Panc1 (cell line): ENCODE measurements at regions not wholly inside any gene's neighbourhood (a gene's known extent, or its start where the extent isn't known, plus 50 kb on each side); places are given as distances from the start of the nearest gene placed in this dataset.

Experiments
- ATAC-seq: fragments of 200-7000 bp; cut with Tn5 transposase; 2 replicates; pipeline ENCODE4 v1.9.1; 2020; ENCODE audit warnings: mild to moderate bottlenecking, moderate library complexity
- BruUV-seq: library from RNA; stranded (reverse); fragments of 400-500 nt; replicated peaks from 2 replicates; lab custom pipeline; 2021; lab: Mats Ljungman, UMichigan
- CTCF ChIA-PET: fragments of 300-600 bp; sonication (Branson Sonifier 250); formaldehyde crosslinking; loops from one replicate; lab custom pipeline; 2022; ENCODE audit warnings: antibody characterized with exemption; lab: Charles Lee
- POLR2A ChIA-PET: fragments of 300-600 bp; sonication (Branson Sonifier 250); formaldehyde crosslinking; loops from one replicate; lab custom pipeline; 2022; ENCODE audit warnings: antibody characterized with exemption; lab: Charles Lee
- DNase-seq: peaks from one replicate; pipeline ENCODE4 v3.0.0-alpha.2; 2010; ENCODE audit warnings: low read depth, low spot score
- H3K27ac ChIP-seq: 2 replicates; pipeline ENCODE4 v1.5.1; 2011; ENCODE audit warnings: mild to moderate bottlenecking, low read length, inconsistent platforms
- H3K27me3 ChIP-seq: fragments of 200-500 bp; sonication (Bioruptor generic); 2 replicates; pipeline ENCODE4 v1.6.0; 2014; ENCODE audit warnings: low read length, inconsistent platforms; ENCODE audit not compliant: control insufficient read depth, insufficient read depth
- H3K36me3 ChIP-seq: fragments of 200-500 bp; sonication (Bioruptor generic); 2 replicates; pipeline ENCODE4 v1.5.1; 2014; ENCODE audit warnings: inconsistent platforms, mild to moderate bottlenecking, low read length, moderate library complexity; ENCODE audit not compliant: control insufficient read depth, insufficient read depth
- H3K4me1 ChIP-seq: 2 replicates; pipeline ENCODE4 v1.5.1; 2011; ENCODE audit warnings: inconsistent platforms, mild to moderate bottlenecking, low read length, moderate library complexity; ENCODE audit not compliant: control insufficient read depth, insufficient read depth
- H3K4me3 ChIP-seq, 2 experiments: 2 replicates each; pipeline ENCODE4 v1.5.1; 2011 to 2012; ENCODE audit warnings: low read depth in 2 of 2, low read length in 2 of 2, mild to moderate bottlenecking in 2 of 2, inconsistent platforms in 1 of 2, moderate library complexity in 1 of 2
- H3K9me3 ChIP-seq: fragments of 200-500 bp; sonication (Bioruptor generic); 2 replicates; pipeline ENCODE4 v1.5.1; 2014; ENCODE audit warnings: low read depth, mild to moderate bottlenecking, inconsistent platforms, low read length, moderate library complexity; ENCODE audit not compliant: control insufficient read depth, insufficient read depth
- POLR2AphosphoS5 ChIP-seq: IDR thresholded peaks from 2 replicates; pipeline ENCODE4 v1.6.1; 2012; ENCODE audit warnings: mild to moderate bottlenecking, low read depth, low read length, moderate library complexity
- SIN3A ChIP-seq: IDR thresholded peaks from 2 replicates; pipeline ENCODE4 v1.6.1; 2012; ENCODE audit warnings: low read depth, mild to moderate bottlenecking, low read length, moderate library complexity, borderline replicate concordance; ENCODE audit not compliant: insufficient read depth
- TCF7L2 ChIP-seq: IDR thresholded peaks from 2 replicates; pipeline ENCODE4 v1.6.1; 2011; ENCODE audit warnings: mild to moderate bottlenecking, low read depth, low read length, inconsistent platforms
- in situ Hi-C: cut with HindIII; loops from 2 replicates; pipeline ENCODE4 v1.10.0; 2016; ENCODE audit warnings: low sequenced_read_pairs, low pct_unique_long_range_greater_than_20kb
- intact Hi-C: fragments of 100-400 bp; cut with micrococcal nuclease; formaldehyde crosslinking; loops from one replicate; pipeline ENCODE4 v1.10.0; 2022; ENCODE audit not compliant: unreplicated experiment
- TF ChIP-seq, protein P1 (sequence below): fragments of 450-650 bp; IDR thresholded peaks from 2 replicates; pipeline ENCODE4 v1.5.1; 2017; ENCODE audit warnings: mild to moderate bottlenecking
- TF ChIP-seq, protein P2 (sequence below), 2 experiments: IDR thresholded peaks; 2 replicates each; pipeline ENCODE4 v1.6.1; 2011 to 2012; ENCODE audit warnings: low read depth in 2 of 2, control low read depth in 1 of 2, low read length in 1 of 2, mild to moderate bottlenecking in 1 of 2, moderate library complexity in 1 of 2; ENCODE audit not compliant: insufficient read depth in 1 of 2

DNA sequence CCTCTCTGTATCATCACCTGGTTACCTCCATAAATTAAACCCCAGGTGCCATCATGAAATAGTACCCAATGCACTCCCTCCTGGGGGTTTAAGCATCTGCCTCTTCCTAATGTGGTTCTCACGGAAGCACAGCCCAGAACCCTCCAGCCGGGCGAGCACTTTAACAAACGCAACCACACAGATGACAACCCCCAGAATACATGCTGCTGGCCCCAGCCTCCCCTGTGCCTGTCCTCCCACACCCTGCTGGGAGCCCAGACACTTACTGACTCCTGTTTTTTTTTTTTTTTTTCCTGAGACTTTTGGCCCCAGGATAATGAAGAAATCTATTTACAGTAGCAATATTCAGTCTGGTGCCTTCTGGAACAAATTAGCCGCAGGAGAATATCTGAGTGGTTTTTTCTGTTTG, 50.0 kb upstream of the COL5A1 start:
- Histone ChIP-seq H3K4me3 (no peak overlapping the region), H3K9me3 (no peaks in the 10 kb centered on the region), H3K27ac (no peak overlapping the region), H3K4me1 (no peaks in the 10 kb centered on the region; the same call in 1 of the 2 replicates), H3K27me3 (no peaks in the 10 kb centered on the region), H3K36me3 (no peaks in the 10 kb centered on the region)
- DNase-seq (no peak), ATAC-seq (no peak)
- intact Hi-C loops: no loop called here
- in situ Hi-C loops: no loop called here
- ChIA-PET POLR2A (no interaction called here), CTCF (no interaction called here)
- no peak for TF ChIP-seq SIN3A
- TF ChIP-seq TCF7L2: no peak
- TF ChIP-seq, protein P1, sequence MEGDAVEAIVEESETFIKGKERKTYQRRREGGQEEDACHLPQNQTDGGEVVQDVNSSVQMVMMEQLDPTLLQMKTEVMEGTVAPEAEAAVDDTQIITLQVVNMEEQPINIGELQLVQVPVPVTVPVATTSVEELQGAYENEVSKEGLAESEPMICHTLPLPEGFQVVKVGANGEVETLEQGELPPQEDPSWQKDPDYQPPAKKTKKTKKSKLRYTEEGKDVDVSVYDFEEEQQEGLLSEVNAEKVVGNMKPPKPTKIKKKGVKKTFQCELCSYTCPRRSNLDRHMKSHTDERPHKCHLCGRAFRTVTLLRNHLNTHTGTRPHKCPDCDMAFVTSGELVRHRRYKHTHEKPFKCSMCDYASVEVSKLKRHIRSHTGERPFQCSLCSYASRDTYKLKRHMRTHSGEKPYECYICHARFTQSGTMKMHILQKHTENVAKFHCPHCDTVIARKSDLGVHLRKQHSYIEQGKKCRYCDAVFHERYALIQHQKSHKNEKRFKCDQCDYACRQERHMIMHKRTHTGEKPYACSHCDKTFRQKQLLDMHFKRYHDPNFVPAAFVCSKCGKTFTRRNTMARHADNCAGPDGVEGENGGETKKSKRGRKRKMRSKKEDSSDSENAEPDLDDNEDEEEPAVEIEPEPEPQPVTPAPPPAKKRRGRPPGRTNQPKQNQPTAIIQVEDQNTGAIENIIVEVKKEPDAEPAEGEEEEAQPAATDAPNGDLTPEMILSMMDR: no peak
- TF ChIP-seq, protein P2, sequence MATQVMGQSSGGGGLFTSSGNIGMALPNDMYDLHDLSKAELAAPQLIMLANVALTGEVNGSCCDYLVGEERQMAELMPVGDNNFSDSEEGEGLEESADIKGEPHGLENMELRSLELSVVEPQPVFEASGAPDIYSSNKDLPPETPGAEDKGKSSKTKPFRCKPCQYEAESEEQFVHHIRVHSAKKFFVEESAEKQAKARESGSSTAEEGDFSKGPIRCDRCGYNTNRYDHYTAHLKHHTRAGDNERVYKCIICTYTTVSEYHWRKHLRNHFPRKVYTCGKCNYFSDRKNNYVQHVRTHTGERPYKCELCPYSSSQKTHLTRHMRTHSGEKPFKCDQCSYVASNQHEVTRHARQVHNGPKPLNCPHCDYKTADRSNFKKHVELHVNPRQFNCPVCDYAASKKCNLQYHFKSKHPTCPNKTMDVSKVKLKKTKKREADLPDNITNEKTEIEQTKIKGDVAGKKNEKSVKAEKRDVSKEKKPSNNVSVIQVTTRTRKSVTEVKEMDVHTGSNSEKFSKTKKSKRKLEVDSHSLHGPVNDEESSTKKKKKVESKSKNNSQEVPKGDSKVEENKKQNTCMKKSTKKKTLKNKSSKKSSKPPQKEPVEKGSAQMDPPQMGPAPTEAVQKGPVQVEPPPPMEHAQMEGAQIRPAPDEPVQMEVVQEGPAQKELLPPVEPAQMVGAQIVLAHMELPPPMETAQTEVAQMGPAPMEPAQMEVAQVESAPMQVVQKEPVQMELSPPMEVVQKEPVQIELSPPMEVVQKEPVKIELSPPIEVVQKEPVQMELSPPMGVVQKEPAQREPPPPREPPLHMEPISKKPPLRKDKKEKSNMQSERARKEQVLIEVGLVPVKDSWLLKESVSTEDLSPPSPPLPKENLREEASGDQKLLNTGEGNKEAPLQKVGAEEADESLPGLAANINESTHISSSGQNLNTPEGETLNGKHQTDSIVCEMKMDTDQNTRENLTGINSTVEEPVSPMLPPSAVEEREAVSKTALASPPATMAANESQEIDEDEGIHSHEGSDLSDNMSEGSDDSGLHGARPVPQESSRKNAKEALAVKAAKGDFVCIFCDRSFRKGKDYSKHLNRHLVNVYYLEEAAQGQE (IDR thresholded peaks at IDR 0.05; ENCODE audit: insufficient read depth in 1 of 2, low read depth in 2 of 2, low read length in 1 of 2): no peak
- no peak for TF ChIP-seq POLR2AphosphoS5
- no TSS peak for BruUV-seq
